Stimulated activated CD8-positive, alpha-beta memory T cell treated with anti-CD3 and anti-CD28 coated beads, Interleukin-7, amount 100 ng/mL, for 1 hour (primary cell): ENCODE measurements at regions not wholly inside any gene's neighbourhood (a gene's known extent, or its start where the extent isn't known, plus 50 kb on each side); places are given as distances from the start of the nearest gene placed in this dataset.

Experiments used
- DNase-seq, 2 donors: peaks; one replicate each; pipeline ENCODE4 v3.0.0-alpha.2; 2020; ENCODE audit warnings: low read depth in 2 of 2

DNA sequence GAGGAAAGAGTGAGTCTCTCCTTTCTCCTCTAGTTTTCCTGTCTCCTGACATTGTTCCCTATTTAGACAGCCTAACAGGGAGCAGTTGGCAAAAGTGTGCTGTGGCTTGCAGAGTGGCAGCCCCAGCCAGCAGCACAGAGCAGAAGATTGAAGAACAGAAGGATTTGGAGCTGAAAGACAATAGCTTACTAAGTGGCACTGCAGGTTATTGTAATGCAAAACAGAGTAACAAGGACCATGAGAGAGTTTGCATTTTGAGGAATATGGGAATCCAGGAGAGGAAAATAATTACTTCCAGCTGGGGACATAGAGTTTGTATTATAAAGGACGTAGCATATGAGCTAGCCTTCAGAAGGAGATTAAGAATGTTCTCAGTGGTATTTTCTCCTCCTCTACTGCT lies 342.4 kb downstream of the AKAIN1 start:
- no peak for DNase-seq

- DNase-seq: no peak
Observed at GRCh38 chr18:4851301-4851976, 345.6 kb downstream of the AKAIN1 start.

- DNase-seq: no peak
Observed at GRCh38 chr18:4847056-4847455, 350.0 kb downstream of the AKAIN1 start.

DNA sequence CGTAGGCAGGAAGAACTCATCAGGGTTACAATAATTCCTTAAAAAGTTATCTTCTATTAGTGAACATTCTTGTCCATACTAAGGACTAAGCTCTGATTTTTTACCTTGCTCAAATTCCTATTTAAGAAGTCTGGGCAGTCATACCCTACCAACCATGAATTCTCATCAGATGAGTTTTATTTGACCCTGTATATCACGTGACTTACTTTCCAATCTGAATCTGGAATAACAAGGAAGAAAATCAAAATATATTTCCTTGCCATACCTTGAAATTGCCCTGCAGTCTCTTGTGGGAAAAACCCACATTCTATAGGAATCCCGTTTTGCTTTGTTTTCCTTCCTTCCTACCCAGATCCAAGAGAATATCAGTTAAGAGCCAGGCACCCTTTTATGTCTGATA lies 352.7 kb downstream of the AKAIN1 start:
- no peak for DNase-seq

DNA sequence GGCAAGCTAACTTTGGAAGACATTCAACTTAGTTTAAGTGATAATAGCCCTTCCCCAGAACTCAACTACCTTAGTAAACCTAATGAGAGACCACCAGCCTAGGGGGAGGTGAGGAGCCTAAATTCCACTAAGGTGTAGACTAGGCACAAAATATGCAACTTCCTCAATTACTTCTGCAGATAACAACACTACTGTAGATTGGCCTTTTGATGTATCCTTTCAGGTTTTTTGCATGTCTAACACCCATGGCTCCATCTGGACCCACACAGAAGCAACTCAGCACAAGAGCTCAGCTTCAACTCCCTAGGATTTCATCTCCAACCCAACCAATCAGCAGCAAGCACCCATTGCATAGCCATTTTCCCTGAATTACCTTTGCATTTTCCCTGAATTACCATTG lies 353.3 kb downstream of the AKAIN1 start:
- no peak for DNase-seq

DNA sequence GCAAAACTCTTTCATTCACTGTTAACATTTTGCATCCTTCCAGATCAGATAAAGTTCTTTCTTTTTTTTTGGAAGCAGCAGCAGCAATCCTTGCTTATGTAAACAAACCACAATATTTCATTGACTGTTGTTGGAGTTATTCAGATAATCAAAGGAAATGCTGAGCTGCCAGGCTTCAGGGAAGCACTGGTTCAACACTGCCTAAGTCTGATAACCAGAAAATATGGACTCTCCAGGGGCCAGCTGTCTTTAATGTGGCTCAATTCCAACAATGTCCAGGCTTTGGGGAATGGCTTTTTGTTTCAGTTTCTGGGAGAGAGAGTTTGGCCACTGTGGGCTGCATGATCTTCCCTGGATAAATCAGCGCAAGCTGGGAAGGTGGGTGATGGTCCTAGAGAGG lies 354.3 kb downstream of the AKAIN1 start:
- DNase-seq: no peak

DNA sequence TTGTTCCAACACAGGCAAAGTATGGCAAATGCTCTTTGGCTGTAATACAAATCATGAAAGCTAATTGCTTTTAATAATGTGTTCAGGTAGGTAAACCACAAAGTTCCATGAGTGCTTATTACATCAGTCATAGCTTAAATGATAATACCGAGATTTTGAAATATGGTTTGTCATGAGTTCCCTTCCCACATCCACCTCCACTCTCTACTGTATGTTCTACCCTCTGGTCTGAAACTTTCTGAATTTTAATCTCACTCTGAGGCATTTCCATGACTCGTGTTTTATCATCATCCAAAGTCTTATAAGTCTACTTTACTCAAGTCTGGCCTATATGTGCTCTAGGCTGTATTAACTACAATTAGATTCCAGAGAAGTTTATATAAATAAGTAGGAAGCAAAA lies 354.8 kb downstream of the AKAIN1 start:
- DNase-seq: no peak

DNA sequence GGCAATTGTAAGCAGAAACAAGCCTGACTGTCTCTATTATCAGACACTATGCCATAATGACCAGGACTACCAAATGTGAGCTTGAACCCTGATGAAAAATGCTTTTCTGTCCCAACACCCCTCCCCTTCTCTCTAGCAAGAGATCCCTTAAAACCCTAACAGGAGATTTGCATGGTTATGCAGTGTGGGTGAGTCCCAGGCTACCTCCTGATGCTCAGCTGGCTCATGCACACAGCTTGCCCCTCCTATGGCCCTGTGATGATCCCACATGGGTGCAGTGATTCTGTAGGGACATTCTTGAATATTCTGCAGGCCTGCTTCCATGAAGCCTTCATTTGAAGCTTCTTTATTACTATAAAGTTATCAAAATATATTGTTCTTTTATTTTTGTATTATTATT lies 357.4 kb downstream of the AKAIN1 start:
- no peak for DNase-seq

DNA sequence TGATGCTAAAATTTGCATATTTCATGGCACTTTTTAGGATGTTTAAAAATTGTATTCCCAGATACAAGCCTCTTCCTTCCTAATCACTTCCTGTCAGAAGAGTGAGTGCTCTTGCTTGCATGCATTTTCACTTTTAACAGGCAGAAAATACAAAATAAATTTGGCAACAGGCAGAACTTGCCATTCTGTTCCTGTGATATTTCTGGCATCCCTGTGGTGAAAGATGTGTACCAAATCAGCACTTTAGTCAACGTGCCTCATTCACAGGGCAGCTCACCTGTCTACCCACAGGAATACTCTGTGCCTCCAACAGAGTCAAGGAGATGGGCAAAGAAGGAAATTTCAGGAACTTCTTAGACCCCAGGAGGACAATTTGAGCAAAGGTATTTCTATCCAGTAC lies 360.9 kb downstream of the AKAIN1 start:
- no peak for DNase-seq

DNA sequence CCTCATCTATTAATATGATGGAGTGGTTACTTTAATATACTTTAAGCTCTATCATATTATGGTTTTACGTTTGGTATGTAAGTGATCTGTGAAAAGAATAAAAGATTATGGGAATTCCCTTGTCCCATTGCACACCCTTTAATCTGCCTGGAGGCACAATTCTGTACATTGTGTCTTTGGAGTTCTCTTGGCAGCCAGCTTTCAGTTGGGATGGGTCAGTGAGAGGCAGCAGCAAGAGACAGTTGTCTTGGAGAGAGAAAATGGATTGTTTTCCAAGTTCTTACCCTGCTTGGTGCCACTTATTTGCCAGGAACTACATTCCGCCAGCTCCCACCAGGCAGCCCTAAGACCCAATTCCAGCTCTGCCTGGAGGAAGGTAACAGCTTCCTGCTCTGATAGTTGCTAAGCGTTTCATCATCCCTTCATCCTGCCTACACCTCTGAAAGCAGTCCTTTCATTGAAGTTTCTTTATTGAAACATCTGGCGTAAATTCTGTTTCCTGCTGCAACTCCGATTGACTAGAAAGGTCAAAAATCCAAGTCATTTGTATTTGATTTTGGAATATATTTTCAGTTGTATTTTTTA lies 365.2 kb downstream of the AKAIN1 start:
- no peak for DNase-seq

DNA sequence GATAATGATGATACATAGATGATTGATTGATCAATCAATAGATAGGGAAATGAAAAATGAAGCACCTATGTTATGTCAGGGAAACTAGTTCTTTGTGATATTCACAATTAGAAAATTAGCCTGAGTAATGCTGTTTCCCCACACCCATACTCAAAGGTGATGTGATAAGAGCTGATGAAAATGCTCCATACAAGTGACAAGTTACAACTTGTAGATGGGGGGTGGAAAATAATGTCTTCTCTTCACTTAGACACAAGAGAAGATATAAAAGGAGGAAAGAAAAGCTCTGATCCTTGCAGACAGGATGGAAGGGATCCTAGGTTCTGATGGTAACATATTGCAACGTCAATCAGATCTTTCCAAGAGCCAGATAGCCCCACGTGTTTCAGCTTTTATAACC lies 365.9 kb downstream of the AKAIN1 start:
- no peak for DNase-seq

- DNase-seq: no peak
Observed at GRCh38 chr18:4823091-4823490, 368.0 kb upstream of the DLGAP1 start.

DNA sequence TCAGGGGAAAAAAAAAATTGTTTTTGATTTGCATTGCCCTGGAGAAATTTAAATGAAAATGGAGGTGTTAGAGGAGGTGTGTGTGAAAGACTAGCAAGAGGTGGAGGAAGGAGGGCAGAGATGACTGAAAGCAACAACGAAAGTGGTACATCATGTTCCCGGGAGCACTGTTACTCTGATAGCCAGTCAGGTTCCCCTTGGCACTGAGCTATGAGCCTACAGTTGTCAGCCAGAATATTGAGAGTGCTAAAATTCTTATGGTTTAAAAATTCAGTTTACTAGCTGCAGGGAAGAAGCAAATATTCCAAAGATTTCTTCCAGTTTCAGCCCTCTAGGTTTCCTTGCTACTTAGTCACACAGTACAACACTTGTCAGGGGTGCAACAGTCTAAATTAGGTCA lies 366.7 kb upstream of the DLGAP1 start:
- no peak for DNase-seq

DNA sequence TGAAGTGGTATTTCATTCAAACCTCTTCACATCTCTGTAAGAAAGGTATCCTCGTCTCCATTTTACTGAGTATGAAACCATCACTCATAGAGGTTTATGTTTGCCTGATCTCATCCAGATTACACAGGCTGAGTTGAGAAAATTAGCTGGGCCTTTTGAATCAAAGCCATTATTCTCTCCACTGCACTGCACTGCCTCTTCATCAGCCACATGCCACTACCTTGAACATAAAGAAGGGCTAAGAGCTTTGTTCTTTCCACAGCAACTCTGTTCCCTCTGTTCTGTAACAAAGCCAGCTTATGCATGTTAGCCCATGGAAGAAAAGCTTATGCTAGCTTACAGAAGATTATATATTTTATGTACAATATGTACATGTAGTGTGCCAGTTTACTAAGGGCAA lies 362.6 kb upstream of the DLGAP1 start:
- DNase-seq: no peak

GRCh38 chr18:4813708-4814107 lies 358.6 kb upstream of the DLGAP1 start:
- no peak for DNase-seq

DNA sequence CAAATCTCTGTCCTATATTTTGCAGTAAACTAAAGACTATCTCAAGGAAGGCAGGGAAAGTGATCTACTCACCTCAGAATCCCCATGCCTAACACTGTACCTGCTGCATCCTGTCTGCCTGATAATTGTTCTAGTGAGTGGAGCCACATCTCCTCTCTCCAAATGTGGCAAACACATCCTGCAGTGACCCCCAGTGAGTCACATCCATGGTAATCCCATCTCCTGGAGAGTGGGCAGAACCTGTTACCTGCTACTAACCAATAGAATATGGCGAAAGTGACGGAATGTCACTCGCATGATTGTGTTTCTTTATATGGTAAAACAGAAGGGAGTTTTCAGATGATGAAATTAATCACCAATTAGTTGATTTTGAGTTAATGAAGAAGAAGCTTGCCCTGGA lies 353.8 kb upstream of the DLGAP1 start:
- no peak for DNase-seq

- no peak for DNase-seq
Observed at GRCh38 chr18:4807604-4808293, 352.6 kb upstream of the DLGAP1 start.

DNA sequence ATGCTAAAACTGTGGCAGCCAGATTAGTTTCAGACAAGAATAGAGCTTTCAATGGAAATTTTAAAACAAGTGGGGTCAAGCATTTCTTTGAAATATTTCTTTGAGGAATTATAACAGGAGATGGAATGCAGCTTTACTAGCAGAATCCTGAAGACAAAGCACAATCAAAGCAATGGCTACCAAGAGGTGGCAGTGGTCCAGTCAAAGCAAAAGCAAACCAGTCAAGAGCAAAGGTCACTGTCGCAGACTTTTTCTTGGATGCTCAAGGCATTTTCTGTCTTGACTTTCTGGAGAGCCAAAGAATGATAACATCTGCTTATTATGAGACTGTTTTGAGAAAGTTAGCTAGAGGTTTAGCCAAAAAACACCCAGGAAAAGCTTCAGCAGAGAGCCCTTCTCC lies 351.2 kb upstream of the DLGAP1 start:
- DNase-seq: no peak

GRCh38 chr18:4802296-4802695 lies 347.2 kb upstream of the DLGAP1 start:
- DNase-seq: no peak

DNA sequence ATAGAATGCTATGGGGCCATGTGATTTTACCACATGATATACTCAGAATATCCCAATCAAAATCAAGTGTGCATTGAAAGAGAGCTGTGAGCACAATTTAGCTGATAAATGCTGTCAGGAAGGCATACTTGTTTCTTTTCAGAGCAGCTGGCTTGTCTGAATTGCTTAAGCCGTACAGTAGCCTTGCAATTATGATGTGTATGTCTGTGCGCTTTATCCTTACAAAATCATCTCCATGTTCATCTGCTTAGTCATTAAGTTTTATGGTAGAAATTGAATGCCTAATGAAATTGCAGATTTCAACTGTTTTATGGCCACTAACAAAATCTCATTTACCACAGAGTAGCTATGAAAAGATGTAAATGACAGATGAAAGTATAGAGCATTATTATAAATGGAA lies 346.0 kb upstream of the DLGAP1 start:
- DNase-seq: no peak

DNA sequence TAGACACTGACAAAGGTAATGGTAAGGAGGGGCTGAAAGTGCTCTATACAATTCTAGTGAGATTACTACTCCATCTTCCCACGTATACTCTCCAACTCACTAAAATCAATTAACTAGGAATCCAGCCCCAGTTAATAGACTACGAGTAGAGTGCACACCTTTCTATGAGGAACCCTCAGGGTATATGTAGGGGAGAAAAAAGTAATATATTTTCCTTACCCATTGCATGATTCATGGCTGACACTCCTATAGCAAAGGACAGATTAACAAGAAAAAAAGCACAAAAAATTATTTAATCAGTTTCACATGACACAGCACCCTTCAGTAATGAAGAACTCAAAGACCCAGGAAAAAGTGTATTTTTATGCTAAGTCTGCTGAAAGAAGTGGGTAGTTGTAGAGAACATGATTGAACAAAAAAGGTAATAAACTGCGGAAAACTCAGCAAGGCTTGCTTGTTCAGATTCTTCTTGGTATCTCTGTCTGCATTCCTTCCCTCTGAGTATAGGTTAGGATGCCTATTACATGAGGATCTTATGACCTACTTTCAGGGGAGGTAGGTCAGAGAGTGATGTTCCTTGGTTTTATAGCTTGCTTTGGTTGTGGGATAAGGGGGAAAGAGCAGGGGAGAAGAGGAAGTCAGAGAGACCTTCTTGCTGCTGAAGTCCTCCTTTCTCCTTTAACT lies 342.0 kb upstream of the DLGAP1 start:
- no peak for DNase-seq

DNA sequence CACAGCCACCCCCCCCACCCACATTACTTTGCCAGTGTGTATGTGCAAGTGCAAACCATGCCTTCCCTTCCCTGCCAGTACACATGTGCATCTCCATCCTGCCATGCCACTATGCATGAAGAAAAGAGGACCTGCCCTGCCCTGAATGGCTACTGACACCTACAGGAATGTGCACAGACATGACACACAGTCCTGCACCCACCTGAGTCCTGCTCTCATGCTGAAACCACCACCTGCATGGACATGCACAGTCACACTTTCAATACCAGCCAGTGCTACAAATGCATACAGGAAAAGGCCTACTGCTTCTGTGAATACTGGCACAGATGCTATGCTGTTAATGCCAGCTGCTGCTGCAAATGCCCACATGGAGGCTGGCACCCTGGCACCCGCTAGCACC lies 334.4 kb upstream of the DLGAP1 start:
- no peak for DNase-seq

- DNase-seq: no peak
Observed at GRCh38 chr18:4781873-4782272, 326.8 kb upstream of the DLGAP1 start.
